Endothelial cell of umbilical vein (primary cell): ENCODE measurements at regions not wholly inside any gene's neighbourhood (a gene's known extent, or its start where the extent isn't known, plus 50 kb on each side); places are given as distances from the start of the nearest gene placed in this dataset.

Experiments
- CTCF ChIP-seq, 2 donors: IDR thresholded peaks; 1 replicate in 1 of 2; 2 replicates in 1 of 2; pipeline ENCODE4 v1.5.1; 2011; ENCODE audit warnings: low read length in 2 of 2, mild to moderate bottlenecking in 2 of 2, moderate library complexity in 2 of 2, control low read depth in 1 of 2, inconsistent platforms in 1 of 2, low read depth in 1 of 2; ENCODE audit not compliant: insufficient read depth in 1 of 2; ENCODE audit errors: extremely low read depth in 1 of 2
- EZH2 ChIP-seq: IDR thresholded peaks from 2 replicates; pipeline ENCODE4 v1.6.1; 2012; ENCODE audit warnings: borderline replicate concordance, low read depth, mild to moderate bottlenecking, moderate library complexity, low read length, inconsistent platforms; ENCODE audit not compliant: severe bottlenecking
- GATA2 ChIP-seq: IDR thresholded peaks from 2 replicates; pipeline ENCODE4 v1.7.0; 2011; ENCODE audit warnings: low read depth, mild to moderate bottlenecking, moderate library complexity, mixed read lengths, low read length; ENCODE audit not compliant: insufficient read length, insufficient read depth
- JUN ChIP-seq: IDR thresholded peaks from 2 replicates; pipeline ENCODE4 v1.6.1; 2011; ENCODE audit warnings: borderline replicate concordance, low read depth; ENCODE audit not compliant: insufficient read length, insufficient read depth
- MAX ChIP-seq: IDR thresholded peaks from 2 replicates; pipeline ENCODE4 v1.6.1; 2011; ENCODE audit not compliant: insufficient read depth, insufficient read length
- MYC ChIP-seq: IDR thresholded peaks from one replicate; pipeline ENCODE4 v1.6.1; 2011; ENCODE audit warnings: mild to moderate bottlenecking, low read depth, low read length
- POLR2A ChIP-seq: IDR thresholded peaks from 2 replicates; pipeline ENCODE4 v1.6.1; 2012; ENCODE audit warnings: low read depth, mild to moderate bottlenecking, control low read depth, low read length

- TF ChIP-seq POLR2A (no peak), GATA2 (no peak), CTCF (IDR thresholded peaks at IDR 0.05; ENCODE audit: extremely low read depth in 1 of 2, insufficient read depth in 1 of 2, low read depth in 1 of 2, low read length in 2 of 2) (no peak), MAX (no peak), JUN (no peak), EZH2 (no peak), MYC (no peak)
Measured at GRCh38 chr17:77441130-77441920, 300.6 kb downstream of the SEC14L1 start.
